Lower lobe of right lung (tissue), 2 donors: ENCODE measurements at regions not wholly inside any gene's neighbourhood (a gene's known extent, or its start where the extent isn't known, plus 50 kb on each side); places are given as distances from the start of the nearest gene placed in this dataset.

ENCODE experiments used
- ATAC-seq, 2 donors: fragments of 200-7000 bp; cut with Tn5 transposase; one replicate each; pipeline ENCODE4 v1.9.1; 2020 to 2022; ENCODE audit warnings: mild to moderate bottlenecking in 2 of 2, moderate library complexity in 2 of 2
- DNase-seq: peaks from one replicate; pipeline ENCODE4 v3.0.0-alpha.2; 2020
- H3K27ac ChIP-seq: fragments of 200-600 bp; one replicate; pipeline ENCODE4 v1.8.0; 2022
- H3K27me3 ChIP-seq: fragments of 200-600 bp; one replicate; pipeline ENCODE4 v1.8.0; 2022; ENCODE audit warnings: low read depth
- H3K36me3 ChIP-seq: fragments of 200-600 bp; one replicate; pipeline ENCODE4 v1.8.0; 2022; ENCODE audit warnings: mild to moderate bottlenecking
- H3K4me1 ChIP-seq: fragments of 200-600 bp; one replicate; pipeline ENCODE4 v1.8.0; 2022
- H3K4me3 ChIP-seq: fragments of 200-600 bp; one replicate; pipeline ENCODE4 v1.8.0; 2022; ENCODE audit warnings: mild to moderate bottlenecking
- H3K9me3 ChIP-seq: fragments of 200-600 bp; one replicate; pipeline ENCODE4 v1.8.0; 2022
- intact Hi-C: fragments of 100-400 bp; cut with DNase I; formaldehyde crosslinking; loops from one replicate; pipeline ENCODE4 v1.11.0; 2022
- TF ChIP-seq, protein P1 (sequence below): fragments of 200-600 bp; IDR thresholded peaks from one replicate; pipeline ENCODE4 v1.8.0; 2022; ENCODE audit warnings: antibody characterized with exemption, mild to moderate bottlenecking
- donor health status: DM: no; HTN: yes; CAD: no; lungs with severe emphysema.

GRCh38 chr6:23278180-23278532 lies 708.8 kb downstream of the HDGFL1 start:
- Histone ChIP-seq H3K4me1 (no peaks in the 10 kb centered on the region), H3K4me3 (no peak overlapping the region), H3K36me3 (no peaks in the 10 kb centered on the region), H3K9me3 (no peaks in the 10 kb centered on the region), H3K27me3 (no peaks in the 10 kb centered on the region), H3K27ac (no peak overlapping the region)
- DNase-seq (no peak), ATAC-seq (no peak)
- intact Hi-C loops = no loop called here
- TF ChIP-seq, protein P1, sequence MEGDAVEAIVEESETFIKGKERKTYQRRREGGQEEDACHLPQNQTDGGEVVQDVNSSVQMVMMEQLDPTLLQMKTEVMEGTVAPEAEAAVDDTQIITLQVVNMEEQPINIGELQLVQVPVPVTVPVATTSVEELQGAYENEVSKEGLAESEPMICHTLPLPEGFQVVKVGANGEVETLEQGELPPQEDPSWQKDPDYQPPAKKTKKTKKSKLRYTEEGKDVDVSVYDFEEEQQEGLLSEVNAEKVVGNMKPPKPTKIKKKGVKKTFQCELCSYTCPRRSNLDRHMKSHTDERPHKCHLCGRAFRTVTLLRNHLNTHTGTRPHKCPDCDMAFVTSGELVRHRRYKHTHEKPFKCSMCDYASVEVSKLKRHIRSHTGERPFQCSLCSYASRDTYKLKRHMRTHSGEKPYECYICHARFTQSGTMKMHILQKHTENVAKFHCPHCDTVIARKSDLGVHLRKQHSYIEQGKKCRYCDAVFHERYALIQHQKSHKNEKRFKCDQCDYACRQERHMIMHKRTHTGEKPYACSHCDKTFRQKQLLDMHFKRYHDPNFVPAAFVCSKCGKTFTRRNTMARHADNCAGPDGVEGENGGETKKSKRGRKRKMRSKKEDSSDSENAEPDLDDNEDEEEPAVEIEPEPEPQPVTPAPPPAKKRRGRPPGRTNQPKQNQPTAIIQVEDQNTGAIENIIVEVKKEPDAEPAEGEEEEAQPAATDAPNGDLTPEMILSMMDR = no peak

DNA sequence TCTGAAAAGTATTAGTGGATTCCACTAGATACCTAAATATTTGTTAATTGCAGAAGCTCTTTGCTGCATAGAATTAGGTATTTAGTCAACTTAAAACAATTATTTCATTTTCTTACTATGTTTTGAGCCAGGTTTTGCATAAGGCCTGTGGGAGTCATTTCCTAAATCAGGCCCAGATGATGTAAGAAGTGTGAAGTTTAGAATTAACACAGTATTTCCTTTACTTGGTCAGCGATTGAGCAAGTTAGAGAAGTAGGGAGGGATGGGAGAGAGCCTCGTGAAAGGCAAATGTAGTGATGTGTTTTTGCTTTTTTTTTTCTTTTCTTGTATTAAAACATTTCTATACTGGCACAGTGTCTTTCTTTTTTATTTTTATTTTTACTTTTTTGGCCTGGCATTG lies 711.1 kb downstream of the HDGFL1 start:
- Histone ChIP-seq H3K4me3 (no peak overlapping the region), H3K4me1 (no peaks in the 10 kb centered on the region), H3K27me3 (no peaks in the 10 kb centered on the region), H3K9me3 (no peaks in the 10 kb centered on the region), H3K27ac (no peak overlapping the region), H3K36me3 (no peaks in the 10 kb centered on the region)
- no peak for DNase-seq
- intact Hi-C loops = no loop called here
- ATAC-seq = no peak
- TF ChIP-seq, protein P1 = no peak

GRCh38 chr6:23282252-23283021 lies 713.1 kb downstream of the HDGFL1 start:
- H3K27ac ChIP-seq = no peak overlapping the region

DNA sequence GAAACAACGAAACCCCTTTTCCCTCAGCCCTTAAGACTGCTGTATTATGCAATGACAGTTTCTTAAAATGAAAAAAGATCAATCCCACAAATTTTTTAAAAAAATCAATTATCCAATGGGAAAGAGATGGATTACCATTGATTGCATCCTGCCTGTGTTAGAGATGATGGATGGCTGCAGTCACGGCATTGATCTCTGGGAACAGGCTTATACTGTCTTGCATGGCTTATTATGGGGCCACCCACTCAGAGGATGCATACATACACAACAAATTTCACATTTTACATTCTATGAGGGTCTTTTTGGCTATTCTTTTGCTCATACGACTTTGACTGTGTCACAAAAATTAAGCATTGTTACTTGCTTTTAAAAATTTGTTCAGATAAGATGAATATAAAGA lies 724.3 kb downstream of the HDGFL1 start:
- DNase-seq = no peak
- Histone ChIP-seq H3K4me3 (no peak overlapping the region), H3K36me3 (no peaks in the 10 kb centered on the region), H3K27ac (no peak overlapping the region), H3K27me3 (no peaks in the 10 kb centered on the region), H3K4me1 (no peaks in the 10 kb centered on the region), H3K9me3 (no peaks in the 10 kb centered on the region)
- ATAC-seq = no peak
- TF ChIP-seq, protein P1 = no peak
- intact Hi-C loops = no loop called here

More at GRCh38 chr6:23282252-23283021, 713.1 kb downstream of the HDGFL1 start:
- DNase-seq (no peak), ATAC-seq (no peak)
- no peaks in the 10 kb centered on the region for H3K9me3 ChIP-seq
- H3K4me3 ChIP-seq = no peak overlapping the region
- H3K27me3 ChIP-seq = no peaks in the 10 kb centered on the region
- TF ChIP-seq, protein P1 = no peak
- intact Hi-C loops = no loop called here
- no peaks in the 10 kb centered on the region for H3K36me3 ChIP-seq
- no peaks in the 10 kb centered on the region for H3K4me1 ChIP-seq

DNA sequence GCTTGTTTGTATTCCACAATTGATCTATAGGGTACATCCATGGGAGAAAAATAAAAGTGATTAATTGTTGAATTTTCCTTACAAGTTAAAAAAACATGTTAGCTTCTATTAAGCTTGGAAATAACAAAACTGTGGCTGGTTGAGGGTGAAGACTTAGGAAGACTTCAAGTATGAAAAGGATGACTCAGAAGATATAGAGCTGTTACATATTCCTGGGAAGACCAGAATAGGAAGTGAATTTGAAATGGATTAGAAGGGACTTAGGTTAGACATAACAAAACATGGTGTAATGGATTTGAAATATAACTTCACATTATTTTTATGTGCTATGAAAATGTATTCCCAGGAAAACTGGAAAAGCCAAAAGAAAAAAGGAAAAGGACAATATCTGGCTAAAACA lies 732.2 kb downstream of the HDGFL1 start:
- no peak overlapping the region for H3K4me3 ChIP-seq
- no peaks in the 10 kb centered on the region for H3K27me3 ChIP-seq
- H3K36me3 ChIP-seq = no peaks in the 10 kb centered on the region
- H3K27ac ChIP-seq = no peak overlapping the region
- no peaks in the 10 kb centered on the region for H3K4me1 ChIP-seq
- TF ChIP-seq, protein P1 = no peak
- intact Hi-C loops = no loop called here
- no peaks in the 10 kb centered on the region for H3K9me3 ChIP-seq
- no peak for DNase-seq
- no peak for ATAC-seq
